CD1c-positive myeloid dendritic cell (primary cell): ENCODE measurements at regions not wholly inside any gene's neighbourhood (a gene's known extent, or its start where the extent isn't known, plus 50 kb on each side); places are given as distances from the start of the nearest gene placed in this dataset.

Experiments used
- DNase-seq: peaks from one replicate; pipeline ENCODE4 v3.0.0-alpha.2; 2016; ENCODE audit errors: extremely low spot score

DNA sequence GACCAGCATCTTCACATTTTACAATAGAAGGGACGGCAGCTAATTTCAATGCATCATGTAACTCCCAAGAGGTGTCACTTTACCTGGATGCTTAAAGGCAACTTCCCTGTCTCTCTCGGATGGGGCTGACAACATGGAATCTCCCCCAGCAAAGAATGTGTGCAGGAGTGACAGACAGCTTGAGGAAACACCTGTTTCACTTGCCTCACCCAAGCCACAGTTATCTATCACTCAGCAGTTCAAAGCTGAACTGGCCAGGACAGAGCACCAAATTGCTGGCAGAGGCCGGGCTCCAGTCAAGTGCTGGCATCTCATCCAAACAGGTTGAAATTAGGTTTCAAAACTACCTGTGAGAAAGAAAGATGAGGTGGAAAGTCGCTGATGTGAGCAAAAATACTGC is 538.0 kb upstream of the PLXNA2 start:
- no peak for DNase-seq

DNA sequence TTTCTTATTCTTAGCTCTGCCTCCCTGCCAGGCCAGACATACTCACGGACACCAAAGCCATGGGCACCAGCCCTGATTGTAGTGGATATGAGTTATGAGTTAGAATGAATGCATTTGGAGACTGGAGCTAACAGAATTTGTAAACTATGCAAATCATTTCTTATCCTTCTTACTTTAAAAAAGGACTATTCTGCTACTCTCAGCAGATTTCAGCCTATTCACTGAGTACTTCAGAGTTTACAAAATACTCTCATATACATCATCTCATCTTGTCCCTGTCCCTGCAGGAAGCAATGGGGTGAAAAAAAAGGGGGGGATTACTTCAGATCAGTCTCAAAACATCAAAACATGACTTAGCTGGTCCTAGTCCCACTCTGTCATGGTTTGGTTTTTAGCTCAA is 541.4 kb upstream of the PLXNA2 start:
- DNase-seq = no peak

DNA sequence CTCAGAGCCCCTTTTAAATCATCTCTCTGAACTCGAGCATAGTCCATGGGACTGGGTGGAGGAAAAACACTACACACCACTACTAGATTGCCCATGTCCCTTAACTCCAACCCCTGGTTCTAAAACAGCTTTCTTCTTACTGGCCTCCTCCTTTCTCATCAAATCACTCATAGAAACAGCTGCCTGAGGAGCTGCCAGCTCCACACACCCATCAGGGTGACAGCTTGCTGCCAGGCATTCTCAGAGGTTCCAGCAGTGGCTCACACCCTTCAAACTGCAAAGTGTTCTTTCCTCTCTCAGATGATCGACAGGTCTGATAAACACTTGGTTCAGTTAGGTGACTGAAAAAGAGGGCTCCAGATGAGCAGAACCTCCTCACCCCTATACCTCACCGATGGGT is 543.0 kb upstream of the PLXNA2 start:
- no peak for DNase-seq

DNA sequence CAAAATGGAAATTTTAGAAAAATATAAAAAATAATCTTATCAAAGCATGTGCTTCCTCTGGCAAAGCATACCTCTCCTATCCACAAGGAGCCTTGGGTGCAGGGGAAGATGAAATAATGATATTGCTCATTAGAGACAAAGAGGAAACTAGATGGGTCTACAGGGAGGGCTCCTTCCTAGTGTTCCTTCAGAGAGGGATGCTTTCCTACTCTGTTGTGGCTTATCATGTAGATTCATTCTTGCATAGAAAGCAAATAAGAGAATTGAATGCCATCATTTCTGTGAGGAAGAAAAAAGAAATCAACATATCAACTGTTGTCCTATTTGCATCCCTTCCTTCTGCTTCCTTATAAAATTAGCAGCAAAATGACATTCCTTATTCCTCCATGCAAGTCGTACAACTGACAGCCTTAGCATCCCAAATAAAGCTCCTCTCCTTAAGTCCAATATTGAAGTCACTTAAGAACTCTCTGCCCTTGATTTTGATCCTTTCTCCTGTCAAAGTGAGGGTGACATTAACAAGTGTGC is 543.9 kb upstream of the PLXNA2 start:
- DNase-seq = no peak

DNA sequence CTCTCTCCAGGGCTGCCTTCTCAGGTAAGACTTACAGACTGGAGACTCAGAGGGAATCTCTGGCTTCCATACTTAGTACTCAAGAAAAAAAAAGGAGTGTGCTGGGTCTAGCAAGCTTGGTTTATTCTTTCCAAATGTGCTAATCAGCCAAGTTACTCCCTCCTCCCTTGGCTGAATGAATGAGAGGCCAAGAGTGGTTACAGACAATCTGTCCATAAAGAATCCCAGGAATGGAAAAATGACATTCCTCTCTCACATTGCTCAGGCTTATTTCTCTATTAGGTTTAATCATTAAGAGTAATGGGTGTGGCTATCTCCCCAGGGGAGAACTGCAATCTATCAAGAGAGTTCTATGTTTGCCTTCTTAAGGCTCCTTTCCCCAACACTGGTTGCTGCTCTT is 547.3 kb upstream of the PLXNA2 start:
- no peak for DNase-seq

DNA sequence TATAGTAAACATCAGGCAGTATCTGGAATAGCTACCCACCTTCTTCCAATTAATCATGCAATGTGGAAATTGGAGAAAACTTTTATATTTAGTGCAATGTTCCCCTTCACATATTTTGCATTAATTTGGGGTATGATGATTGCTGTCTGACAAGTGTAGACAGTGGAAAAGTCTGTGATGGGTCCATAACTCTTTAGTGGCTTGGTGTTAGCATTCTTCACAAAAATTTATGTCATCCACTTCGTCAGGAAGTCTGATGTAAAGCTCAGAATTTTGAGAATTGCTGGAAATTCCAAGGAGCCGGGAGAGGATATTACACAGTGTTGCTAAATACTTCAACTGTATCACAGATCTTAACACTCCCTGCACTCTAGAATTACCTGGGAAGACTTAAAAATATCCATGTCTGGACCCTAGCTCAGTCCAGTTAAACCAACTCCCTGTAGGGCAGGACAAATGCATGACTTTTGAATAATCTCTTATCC is 549.7 kb upstream of the PLXNA2 start:
- no peak for DNase-seq

DNA sequence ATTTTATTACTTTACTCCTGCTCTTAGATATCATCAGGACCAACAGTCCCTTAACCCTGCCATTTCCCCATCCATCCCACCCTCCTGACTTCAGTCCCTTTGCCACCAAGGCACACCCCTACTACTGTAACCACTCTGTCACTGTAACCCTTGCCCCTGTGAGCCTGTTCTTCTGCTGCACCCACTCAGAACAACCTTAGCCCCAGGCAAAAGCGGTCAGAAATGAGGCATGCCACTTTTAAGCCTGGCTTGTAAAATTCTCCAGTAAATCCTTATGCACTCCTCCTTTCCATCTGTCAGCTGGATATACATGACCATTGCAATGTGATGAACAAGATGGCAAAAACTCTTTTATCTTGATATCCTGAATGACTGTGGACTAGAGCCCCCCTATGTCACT is 555.0 kb upstream of the PLXNA2 start:
- no peak for DNase-seq

DNA sequence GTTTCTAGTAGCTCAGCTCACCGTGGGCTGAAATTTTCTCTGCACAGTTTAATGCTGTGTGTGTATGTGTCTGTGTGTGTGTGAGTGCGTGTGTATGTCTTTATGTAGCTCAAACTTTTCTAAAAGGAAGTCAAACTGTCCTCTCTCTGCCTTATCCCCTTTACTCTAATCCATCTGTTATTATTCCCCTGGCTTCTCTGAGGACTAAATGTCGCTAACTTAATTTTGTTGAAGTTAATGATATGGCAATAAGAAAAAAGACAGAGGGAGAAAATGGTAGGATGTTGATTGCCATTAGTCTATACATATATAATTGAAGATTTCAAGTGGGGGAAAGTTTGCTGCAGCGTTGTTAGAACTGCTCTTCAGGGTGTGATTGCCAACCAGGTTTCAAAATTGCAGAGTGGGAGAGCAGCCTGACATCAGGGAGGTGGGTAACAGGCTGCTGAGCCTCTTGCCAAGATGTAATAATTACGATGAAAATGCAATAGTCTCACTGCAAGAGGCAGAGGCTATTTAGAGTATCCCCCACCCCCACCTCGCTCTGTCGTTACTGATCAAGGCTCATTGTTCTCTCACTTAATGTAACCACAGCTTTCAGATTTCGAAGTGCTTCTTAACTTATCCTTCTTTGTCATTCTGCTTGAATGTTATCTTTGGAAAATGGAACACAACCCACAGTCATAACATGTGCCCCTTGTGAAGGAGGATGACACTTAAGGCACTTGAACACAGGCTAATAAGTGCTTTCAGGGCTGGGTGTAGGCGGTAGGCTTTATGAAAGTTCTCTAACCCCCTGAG is 559.0 kb upstream of the PLXNA2 start:
- no peak for DNase-seq

DNA sequence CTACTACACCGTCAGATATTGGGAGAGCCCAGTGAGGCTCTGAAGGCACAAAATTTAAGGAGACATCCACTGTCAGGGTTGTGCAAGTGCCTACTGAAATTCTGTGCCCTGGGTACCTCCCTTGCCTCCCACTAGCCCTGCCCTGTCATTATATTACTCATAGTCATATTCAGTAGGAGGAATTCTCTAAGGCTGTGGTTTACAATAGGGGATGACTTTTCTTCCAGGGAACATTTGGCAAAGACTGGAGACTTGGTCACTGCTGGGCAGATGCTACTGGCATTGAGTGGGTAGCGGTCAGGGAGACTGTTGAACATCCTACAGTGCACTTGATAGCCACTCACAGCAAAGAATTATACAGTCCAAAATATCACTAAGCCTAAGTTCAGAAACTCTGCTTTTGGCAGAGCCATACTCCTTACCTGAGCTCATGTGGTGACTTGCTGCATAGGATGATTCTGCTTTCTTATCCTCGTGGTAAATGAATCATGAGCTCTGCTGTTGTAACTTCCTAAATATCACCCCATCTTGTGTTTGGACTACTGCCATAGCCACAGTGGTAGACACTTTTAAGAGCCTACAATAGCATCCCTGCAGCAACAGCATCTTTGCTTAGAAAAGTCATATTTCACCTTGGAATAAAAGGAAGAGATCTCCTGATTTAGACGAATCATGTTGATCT is 563.4 kb upstream of the PLXNA2 start:
- DNase-seq = no peak

DNA sequence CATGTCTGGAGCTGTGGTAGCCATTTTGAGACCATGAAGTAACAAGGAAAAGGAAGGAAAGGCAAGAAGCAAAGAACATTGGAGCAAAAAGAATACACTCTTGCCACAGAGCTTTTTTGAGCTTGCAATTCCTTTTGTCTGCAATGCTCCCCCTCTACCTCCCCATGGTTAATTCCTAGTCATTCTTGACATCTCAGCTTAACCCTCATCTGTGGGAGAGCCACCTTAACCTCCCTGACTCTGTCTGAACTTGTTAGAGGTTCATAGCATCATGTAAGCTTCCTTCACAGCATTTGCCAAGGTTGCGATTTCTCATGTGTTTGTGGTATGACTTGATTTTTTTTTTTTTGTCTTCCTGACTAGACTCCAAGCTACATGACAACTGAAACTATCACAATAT is 564.1 kb upstream of the PLXNA2 start:
- no peak for DNase-seq

DNA sequence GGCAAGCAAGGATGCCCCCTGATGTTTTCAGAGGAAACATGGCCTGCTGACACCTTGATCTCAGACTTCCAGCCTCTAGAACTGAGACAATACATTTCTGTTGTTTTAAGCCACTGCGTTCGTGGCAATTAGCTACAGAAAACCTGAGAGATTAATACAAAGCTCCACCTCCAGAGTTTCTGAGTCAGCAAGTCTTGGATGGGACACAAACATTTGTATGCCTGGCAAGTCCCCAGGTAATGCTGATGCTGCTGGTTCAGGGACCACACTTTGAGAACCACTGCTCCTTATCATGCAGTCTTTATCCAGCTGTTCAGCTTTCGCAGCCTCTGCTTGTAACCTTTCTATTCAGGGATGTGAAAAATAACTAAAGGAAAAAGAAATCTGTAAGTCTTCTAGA is 565.7 kb upstream of the PLXNA2 start:
- no peak for DNase-seq

DNA sequence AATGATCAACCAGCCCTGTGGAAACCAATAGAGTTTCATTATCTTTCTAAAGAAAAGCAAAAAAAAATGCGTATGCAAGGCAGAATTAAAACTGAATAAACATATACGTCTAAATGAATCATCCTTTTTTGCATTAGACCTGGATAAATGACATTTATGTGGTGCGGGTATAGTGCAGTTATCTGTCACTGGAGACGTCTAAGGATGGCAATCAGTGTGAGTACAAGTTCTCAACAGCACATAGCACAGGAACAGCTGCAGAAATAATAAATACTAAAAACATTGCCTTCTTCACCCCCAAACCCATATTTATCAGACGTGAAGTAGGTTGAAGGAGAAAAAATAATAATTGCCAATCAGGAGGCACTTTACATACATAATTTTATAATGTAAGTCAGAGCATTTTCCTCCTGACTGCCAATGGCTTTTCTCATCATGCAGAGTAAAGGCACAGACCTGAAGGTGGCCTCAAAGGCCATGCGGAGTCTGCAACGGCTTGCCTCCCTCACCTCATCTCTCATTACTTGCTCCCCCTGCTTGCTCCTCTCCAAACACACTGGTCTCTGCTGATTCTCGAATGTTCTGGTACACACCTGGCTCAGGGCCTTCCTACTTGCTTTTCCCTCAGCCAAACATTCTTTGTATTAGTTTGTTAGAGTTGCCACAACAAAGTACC is 574.7 kb upstream of the PLXNA2 start:
- no peak for DNase-seq

DNA sequence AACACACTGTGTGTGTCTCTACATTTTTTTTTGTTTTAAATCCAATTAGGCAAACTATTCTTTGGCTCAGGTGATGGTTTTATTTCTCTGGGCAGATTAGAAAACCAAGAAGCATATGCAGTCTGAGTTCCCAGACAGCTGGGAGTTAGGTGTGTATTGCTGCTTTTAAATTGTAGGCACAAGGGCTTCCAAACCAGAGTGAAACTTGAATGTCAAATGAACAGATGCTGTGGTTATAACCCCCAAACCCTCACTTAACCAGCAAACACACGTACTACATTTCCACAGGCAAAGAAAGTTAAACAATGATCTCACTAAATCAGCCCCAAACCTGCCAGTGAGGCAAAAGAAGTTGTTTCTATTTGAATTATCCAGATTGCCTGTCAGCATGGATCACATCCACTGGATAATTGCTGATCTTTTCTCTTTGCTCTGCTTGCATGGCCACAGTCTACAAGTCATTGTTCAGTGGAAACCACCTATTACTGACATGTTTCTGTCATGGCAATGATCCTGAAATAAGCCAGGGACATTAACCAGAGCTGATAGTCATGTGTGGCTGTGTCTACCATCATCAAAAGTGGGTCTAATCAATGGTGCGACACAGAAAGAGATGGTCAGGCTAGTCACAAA is 576.5 kb upstream of the PLXNA2 start:
- DNase-seq = no peak

DNA sequence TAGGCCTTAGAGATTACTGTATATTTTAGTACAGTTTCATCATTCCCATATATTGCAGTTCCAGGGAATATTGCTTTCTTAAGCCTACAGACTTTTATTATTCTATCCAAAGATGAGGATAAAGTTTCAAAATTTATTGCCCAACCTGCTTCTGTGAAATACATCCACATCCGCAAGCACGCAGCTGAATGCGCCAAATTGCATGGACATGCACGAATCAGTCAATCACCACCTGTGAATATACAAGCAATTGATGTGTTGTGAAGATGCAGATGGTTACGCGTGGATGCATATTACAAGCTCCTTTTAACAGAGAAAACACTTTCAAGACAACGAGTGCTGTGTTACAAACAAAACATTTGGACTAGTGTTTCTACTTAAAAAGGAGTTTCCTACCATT is 577.8 kb upstream of the PLXNA2 start:
- no peak for DNase-seq

DNA sequence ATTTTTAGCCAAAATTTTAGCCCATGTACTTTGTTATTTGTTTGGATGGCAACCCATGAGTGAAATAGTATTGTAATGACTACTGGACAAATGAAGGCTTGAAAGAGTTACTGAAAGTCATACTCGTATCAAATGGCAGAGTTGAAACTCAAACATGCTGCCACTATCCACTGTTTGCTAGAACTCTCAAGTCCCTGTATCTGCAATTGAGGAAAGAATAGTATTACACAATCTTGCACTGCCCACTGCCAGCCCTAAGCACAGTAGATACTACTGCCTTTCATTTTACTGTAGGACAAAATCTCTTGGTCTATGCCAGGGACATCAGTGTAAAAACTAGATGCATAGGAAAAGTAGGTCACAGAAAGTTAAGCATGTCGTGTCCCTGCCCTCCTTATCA is 581.1 kb upstream of the PLXNA2 start:
- no peak for DNase-seq

DNA sequence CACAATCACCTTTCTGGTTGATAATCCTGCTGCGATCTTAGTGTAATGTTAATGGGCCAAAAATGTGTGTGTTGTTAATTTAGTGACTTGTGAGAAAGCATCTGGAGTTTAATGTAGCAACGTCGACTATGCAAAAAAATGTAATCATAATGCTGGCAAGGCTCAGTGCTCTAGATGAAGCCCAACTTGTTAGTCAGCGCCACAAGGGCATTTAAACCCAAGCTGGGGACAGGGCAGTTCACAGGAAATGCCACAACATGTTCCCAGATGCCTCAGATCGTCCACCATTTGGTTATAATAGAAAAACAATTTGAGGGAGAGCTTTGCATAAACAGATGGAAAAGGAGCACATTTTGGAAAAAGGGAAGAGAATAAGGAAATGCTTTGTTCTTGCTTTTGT is 585.4 kb upstream of the PLXNA2 start:
- DNase-seq = no peak

DNA sequence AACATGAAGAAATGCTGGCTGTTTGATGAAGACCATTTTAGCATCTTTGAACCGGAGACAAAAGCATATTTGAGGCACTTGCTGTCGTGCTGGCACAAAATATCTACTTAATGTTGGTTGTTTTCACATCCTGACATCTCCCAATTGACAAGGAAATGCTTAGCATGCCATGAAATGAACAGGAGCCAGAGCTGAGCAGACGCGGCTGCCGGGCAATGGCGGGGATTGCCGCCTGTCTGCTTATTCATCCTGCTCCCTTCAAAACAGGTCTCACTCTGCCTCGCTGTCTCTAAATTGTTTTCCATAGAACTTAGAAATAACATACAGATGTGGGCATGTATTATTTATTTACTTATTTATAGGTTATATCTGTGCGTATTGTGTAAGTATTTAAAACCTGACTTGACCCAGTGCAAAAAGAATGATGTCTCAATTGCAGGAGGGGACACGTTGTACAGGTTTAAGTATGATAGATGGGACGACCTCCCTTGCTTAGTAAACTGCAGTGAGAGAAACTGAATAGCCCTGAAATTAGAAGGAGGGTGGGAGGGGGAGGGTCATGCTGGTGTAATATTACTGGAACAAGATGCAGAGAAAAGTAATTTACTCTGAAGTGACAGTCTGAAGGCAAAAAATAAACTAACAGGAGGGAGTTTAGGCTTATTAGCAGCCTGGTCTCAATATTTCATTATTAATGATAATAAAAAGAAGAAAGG is 590.4 kb upstream of the PLXNA2 start:
- DNase-seq = no peak

DNA sequence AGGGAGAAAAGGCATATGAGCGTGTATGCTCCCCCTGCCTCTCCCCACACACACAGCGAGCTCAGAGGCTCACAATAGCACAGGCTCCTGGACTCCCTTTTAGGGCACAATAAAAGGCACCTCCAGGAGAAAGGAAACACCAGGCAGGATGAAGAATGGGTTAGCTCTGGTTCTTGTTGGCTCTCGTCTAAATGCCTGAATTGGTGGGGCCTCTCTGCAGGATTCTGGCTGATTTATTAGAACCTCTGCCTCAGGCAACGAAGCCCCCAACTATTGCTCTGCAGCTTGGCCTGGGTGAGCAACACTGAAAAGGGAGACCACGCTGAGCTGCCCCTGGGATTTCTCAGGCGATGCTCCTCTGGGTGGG is 590.9 kb upstream of the PLXNA2 start:
- no peak for DNase-seq

DNA sequence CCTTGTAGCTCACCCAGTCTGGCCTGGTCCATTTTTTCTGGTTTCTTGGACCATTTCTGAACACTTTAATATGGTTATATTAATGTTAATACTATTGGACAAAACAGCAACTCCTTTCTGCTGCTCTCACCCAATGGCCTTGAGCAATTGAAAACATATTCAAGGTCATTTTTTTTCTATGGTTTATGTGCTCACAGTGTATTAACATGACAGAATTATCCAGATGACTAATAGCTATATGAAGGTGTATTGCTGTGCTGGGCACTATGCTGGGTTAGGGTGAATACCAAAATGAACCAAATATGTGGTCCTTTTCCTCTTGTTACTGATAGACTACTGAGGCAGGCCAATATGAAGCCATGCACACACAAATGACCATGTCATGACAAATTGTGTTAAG is 591.6 kb upstream of the PLXNA2 start:
- no peak for DNase-seq

DNA sequence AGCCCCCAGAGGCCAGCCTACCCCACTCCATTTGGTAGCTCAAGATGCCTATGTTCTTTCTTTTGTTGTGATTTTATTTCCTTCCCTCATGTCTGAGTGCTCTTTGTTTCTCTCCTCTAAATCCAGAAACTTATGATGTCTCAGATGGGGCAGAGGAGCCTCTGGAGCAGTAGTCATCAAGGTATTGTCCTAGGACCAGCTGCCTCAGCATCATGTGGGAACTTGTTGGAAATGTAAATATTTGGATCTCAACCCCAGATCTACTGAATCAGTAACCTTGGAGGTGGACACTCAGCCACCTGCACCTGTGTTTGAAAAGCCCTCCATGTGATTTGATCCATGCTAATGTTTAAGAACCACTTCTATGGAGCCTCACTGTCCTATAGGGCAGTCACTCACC is 593.1 kb upstream of the PLXNA2 start:
- DNase-seq = no peak

DNA sequence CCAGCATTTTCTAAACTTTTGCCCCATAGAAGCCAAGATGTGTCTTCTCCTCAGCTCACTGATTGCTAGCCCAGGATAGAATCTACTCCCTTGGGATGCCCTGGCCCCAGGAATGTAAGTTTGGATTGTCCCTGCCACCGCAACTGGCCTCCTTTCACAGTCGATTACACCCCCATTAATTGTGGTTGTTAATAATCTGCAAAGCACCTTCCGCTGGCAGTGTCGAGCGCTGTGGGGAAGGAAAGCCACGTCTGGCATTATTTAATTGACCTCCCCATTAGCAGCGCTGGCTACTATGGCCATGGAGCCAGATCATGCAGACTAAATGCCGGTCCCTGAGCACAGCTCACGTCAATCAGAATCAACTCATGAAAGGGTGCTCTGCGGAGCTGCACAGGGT is 597.3 kb upstream of the PLXNA2 start:
- no peak for DNase-seq

DNA sequence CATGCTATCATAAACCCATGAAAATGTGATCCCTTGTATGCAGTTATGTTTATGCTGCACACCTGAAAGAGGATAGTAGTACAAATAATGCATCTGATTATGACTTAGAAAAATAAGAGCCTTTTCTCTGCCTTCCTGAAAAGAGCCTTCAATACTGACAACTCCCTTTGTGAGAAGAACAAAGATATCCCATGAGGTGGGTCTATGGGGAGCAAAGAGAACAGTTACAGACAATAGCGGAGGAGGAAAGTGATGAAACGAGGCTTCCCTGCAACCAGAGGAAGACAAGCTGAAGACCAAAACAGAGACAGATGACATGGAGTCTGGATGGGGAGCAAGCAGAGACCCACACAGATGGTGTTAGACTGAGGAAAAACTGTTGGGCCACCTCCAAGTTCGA is 598.3 kb upstream of the PLXNA2 start:
- no peak for DNase-seq
